ENCODE measurements at regions not wholly inside any gene's neighbourhood (a gene's known extent, or its start where the extent isn't known, plus 50 kb on each side); places are given as distances from the start of the nearest gene placed in this dataset.
"Not testable (repeated sequence)": the region's sequence is repeated elsewhere in the genome, so short reads cannot be mapped to it uniquely, and the experiment has no call there.

GRCh38 chr11:26860895-26861294 lies 133.0 kb upstream of the FIBIN start:
- no peaks in the 10 kb centered on the region for H3K27me3 ChIP-seq (ENCODE audit: control insufficient read depth, insufficient read depth, low read length)
- H3K4me3 ChIP-seq (ENCODE audit: low read length) = no peak overlapping the region
- no peak overlapping the region for H3K4me2 ChIP-seq (ENCODE audit: low read length)
- H3K4me1 ChIP-seq (ENCODE audit: control insufficient read depth, insufficient read depth, low read length) = no peaks in the 10 kb centered on the region
- no peaks in the 10 kb centered on the region for H3K9me3 ChIP-seq (replicated peaks; ENCODE audit: low read length)
- H3K9ac ChIP-seq (ENCODE audit: low read depth, low read length) = no peak overlapping the region
- no peaks in the 10 kb centered on the region for H3K36me3 ChIP-seq (ENCODE audit: insufficient read depth, low read length)

- Histone ChIP-seq H3K4me1 (ENCODE audit: control insufficient read depth, insufficient read depth, low read length) (no peaks in the 10 kb centered on the region), H3K9ac (ENCODE audit: low read depth, low read length) (no peak overlapping the region)
Observed at GRCh38 chr11:26862801-26863200, 131.1 kb upstream of the FIBIN start.

GRCh38 chr11:26865703-26866102 lies 128.2 kb upstream of the FIBIN start:
- Histone ChIP-seq H3K4me3 (ENCODE audit: low read length) (no peak overlapping the region), H3K36me3 (ENCODE audit: insufficient read depth, low read length) (no peaks in the 10 kb centered on the region), H3K9me3 (replicated peaks; ENCODE audit: low read length) (no peaks in the 10 kb centered on the region), H3K9ac (ENCODE audit: low read depth, low read length) (no peak overlapping the region), H3K27me3 (ENCODE audit: control insufficient read depth, insufficient read depth, low read length) (no peaks in the 10 kb centered on the region), H3K4me2 (ENCODE audit: low read length) (no peak overlapping the region), H3K4me1 (ENCODE audit: control insufficient read depth, insufficient read depth, low read length) (no peaks in the 10 kb centered on the region)

More at GRCh38 chr11:26862801-26863200, 131.1 kb upstream of the FIBIN start:
- H3K9me3 ChIP-seq (replicated peaks; ENCODE audit: low read length) = no peaks in the 10 kb centered on the region
- H3K27me3 ChIP-seq (ENCODE audit: control insufficient read depth, insufficient read depth, low read length) = no peaks in the 10 kb centered on the region
- no peak overlapping the region for H3K4me2 ChIP-seq (ENCODE audit: low read length)
- H3K36me3 ChIP-seq (ENCODE audit: insufficient read depth, low read length) = no peaks in the 10 kb centered on the region
- H3K4me3 ChIP-seq (ENCODE audit: low read length) = no peak overlapping the region

GRCh38 chr11:26867286-26867685 lies 126.6 kb upstream of the FIBIN start:
- Histone ChIP-seq H3K9ac (ENCODE audit: low read depth, low read length) (no peak overlapping the region), H3K36me3 (ENCODE audit: insufficient read depth, low read length) (no peaks in the 10 kb centered on the region), H3K27me3 (ENCODE audit: control insufficient read depth, insufficient read depth, low read length) (no peaks in the 10 kb centered on the region), H3K4me3 (ENCODE audit: low read length) (no peak overlapping the region), H3K4me1 (ENCODE audit: control insufficient read depth, insufficient read depth, low read length) (no peaks in the 10 kb centered on the region), H3K4me2 (ENCODE audit: low read length) (no peak overlapping the region), H3K9me3 (replicated peaks; ENCODE audit: low read length) (no peaks in the 10 kb centered on the region)

- H3K4me3 ChIP-seq (ENCODE audit: low read length) = no peak overlapping the region
Observed at GRCh38 chr11:26878959-26879581, 114.8 kb upstream of the FIBIN start.

GRCh38 chr11:26882363-26882880 lies 111.5 kb upstream of the FIBIN start:
- H3K4me2 ChIP-seq (ENCODE audit: low read length); H3K27me3 ChIP-seq (ENCODE audit: control insufficient read depth, insufficient read depth, low read length); H3K36me3 ChIP-seq (ENCODE audit: insufficient read depth, low read length): not testable (repeated sequence)

More at GRCh38 chr11:26878959-26879581, 114.8 kb upstream of the FIBIN start:
- Histone ChIP-seq H3K4me1 (ENCODE audit: control insufficient read depth, insufficient read depth, low read length) (no peaks in the 10 kb centered on the region), H3K4me2 (ENCODE audit: low read length) (no peak overlapping the region), H3K9me3 (replicated peaks; ENCODE audit: low read length) (no peaks in the 10 kb centered on the region), H3K27me3 (ENCODE audit: control insufficient read depth, insufficient read depth, low read length) (no peaks in the 10 kb centered on the region), H3K9ac (ENCODE audit: low read depth, low read length) (no peak overlapping the region), H3K36me3 (ENCODE audit: insufficient read depth, low read length) (no peaks in the 10 kb centered on the region)

GRCh38 chr11:26891501-26891900 lies 102.4 kb upstream of the FIBIN start:
- no peaks in the 10 kb centered on the region for H3K4me1 ChIP-seq (ENCODE audit: control insufficient read depth, insufficient read depth, low read length)
- H3K9ac ChIP-seq (ENCODE audit: low read depth, low read length) = no peak overlapping the region
- no peaks in the 10 kb centered on the region for H3K9me3 ChIP-seq (replicated peaks; ENCODE audit: low read length)
- H3K36me3 ChIP-seq (ENCODE audit: insufficient read depth, low read length) = no peaks in the 10 kb centered on the region
- no peak overlapping the region for H3K4me2 ChIP-seq (ENCODE audit: low read length)
- no peaks in the 10 kb centered on the region for H3K27me3 ChIP-seq (ENCODE audit: control insufficient read depth, insufficient read depth, low read length)
- no peak overlapping the region for H3K4me3 ChIP-seq (ENCODE audit: low read length)

More at GRCh38 chr11:26882363-26882880, 111.5 kb upstream of the FIBIN start:
- not testable (repeated sequence) for H3K9ac ChIP-seq (ENCODE audit: low read depth, low read length); H3K9me3 ChIP-seq (replicated peaks; ENCODE audit: low read length); H3K4me3 ChIP-seq (ENCODE audit: low read length); H3K4me1 ChIP-seq (ENCODE audit: control insufficient read depth, insufficient read depth, low read length)

GRCh38 chr11:26896719-26897118 lies 97.2 kb upstream of the FIBIN start:
- no peaks in the 10 kb centered on the region for H3K9me3 ChIP-seq (replicated peaks; ENCODE audit: low read length)
- no peaks in the 10 kb centered on the region for H3K4me1 ChIP-seq (ENCODE audit: control insufficient read depth, insufficient read depth, low read length)
- no peak overlapping the region for H3K9ac ChIP-seq (ENCODE audit: low read depth, low read length)
- no peak overlapping the region for H3K4me2 ChIP-seq (ENCODE audit: low read length)
- no peaks in the 10 kb centered on the region for H3K27me3 ChIP-seq (ENCODE audit: control insufficient read depth, insufficient read depth, low read length)
- H3K4me3 ChIP-seq (ENCODE audit: low read length) = no peak overlapping the region
- H3K36me3 ChIP-seq (ENCODE audit: insufficient read depth, low read length) = no peaks in the 10 kb centered on the region

GRCh38 chr11:26898799-26899198 lies 95.1 kb upstream of the FIBIN start:
- Histone ChIP-seq H3K36me3 (ENCODE audit: insufficient read depth, low read length) (no peaks in the 10 kb centered on the region), H3K9ac (ENCODE audit: low read depth, low read length) (no peak overlapping the region), H3K4me3 (ENCODE audit: low read length) (no peak overlapping the region), H3K4me1 (ENCODE audit: control insufficient read depth, insufficient read depth, low read length) (no peaks in the 10 kb centered on the region), H3K27me3 (ENCODE audit: control insufficient read depth, insufficient read depth, low read length) (no peaks in the 10 kb centered on the region), H3K4me2 (ENCODE audit: low read length) (no peak overlapping the region), H3K9me3 (replicated peaks; ENCODE audit: low read length) (no peaks in the 10 kb centered on the region)

- Histone ChIP-seq H3K36me3 (ENCODE audit: insufficient read depth, low read length) (no peaks in the 10 kb centered on the region), H3K9me3 (replicated peaks; ENCODE audit: low read length) (no peaks in the 10 kb centered on the region), H3K4me3 (ENCODE audit: low read length) (no peak overlapping the region), H3K27me3 (ENCODE audit: control insufficient read depth, insufficient read depth, low read length) (no peaks in the 10 kb centered on the region), H3K4me2 (ENCODE audit: low read length) (no peak overlapping the region), H3K9ac (ENCODE audit: low read depth, low read length) (no peak overlapping the region), H3K4me1 (ENCODE audit: control insufficient read depth, insufficient read depth, low read length) (peaks cover 6% of the 10 kb centered on the region)
Observed at GRCh38 chr11:26901162-26901561, 92.8 kb upstream of the FIBIN start.

GRCh38 chr11:26904132-26904531 lies 89.8 kb upstream of the FIBIN start:
- Histone ChIP-seq H3K4me1 (ENCODE audit: control insufficient read depth, insufficient read depth, low read length) (peaks cover 6% of the 10 kb centered on the region), H3K4me3 (ENCODE audit: low read length) (no peak overlapping the region), H3K9me3 (replicated peaks; ENCODE audit: low read length) (no peaks in the 10 kb centered on the region), H3K27me3 (ENCODE audit: control insufficient read depth, insufficient read depth, low read length) (no peaks in the 10 kb centered on the region), H3K4me2 (ENCODE audit: low read length) (no peak overlapping the region), H3K9ac (ENCODE audit: low read depth, low read length) (no peak overlapping the region), H3K36me3 (ENCODE audit: insufficient read depth, low read length) (no peaks in the 10 kb centered on the region)

- Histone ChIP-seq H3K9me3 (replicated peaks; ENCODE audit: low read length) (no peaks in the 10 kb centered on the region), H3K4me2 (ENCODE audit: low read length) (no peak overlapping the region), H3K9ac (ENCODE audit: low read depth, low read length) (no peak overlapping the region), H3K36me3 (ENCODE audit: insufficient read depth, low read length) (no peaks in the 10 kb centered on the region), H3K27me3 (ENCODE audit: control insufficient read depth, insufficient read depth, low read length) (no peaks in the 10 kb centered on the region), H3K4me1 (ENCODE audit: control insufficient read depth, insufficient read depth, low read length) (peaks cover 6% of the 10 kb centered on the region), H3K4me3 (ENCODE audit: low read length) (no peak overlapping the region)
Observed at GRCh38 chr11:26904801-26905200, 89.1 kb upstream of the FIBIN start.
